ENCODE measurements at regions not wholly inside any gene's neighbourhood (a gene's known extent, or its start where the extent isn't known, plus 50 kb on each side); places are given as distances from the start of the nearest gene placed in this dataset.

- ChIA-PET CTCF (no interaction called here), POLR2A (interaction anchor here (0.6 kb wide), 1 partner anchor 51 kb away, joined by 4 read pairs; no protein-coding TSS in a partner anchor)
- Histone ChIP-seq H3K4me3 (ENCODE audit: low read length) (no peak overlapping the region), H3K36me3 (ENCODE audit: control insufficient read depth in 2 of 3, insufficient read depth in 3 of 3, low read length in 3 of 3) (no peaks in the 10 kb centered on the region), H3K27me3 (ENCODE audit: control insufficient read depth in 2 of 2, insufficient read depth in 2 of 2, low read length in 2 of 2) (no peaks in the 10 kb centered on the region), H3K4me1 (ENCODE audit: control insufficient read depth in 2 of 2, insufficient read depth in 2 of 2, low read length in 2 of 2) (no peaks in the 10 kb centered on the region), H3K27ac (ENCODE audit: low read depth, low read length) (no peak overlapping the region), H3K9me3 (ENCODE audit: control insufficient read depth in 2 of 3, low read length in 3 of 3) (no peaks in the 10 kb centered on the region)
- H3K27ac Mint-ChIP-seq, result no peak overlapping the region
- no peak overlapping the region for H3K4me3 Mint-ChIP-seq
- no peaks in the 10 kb centered on the region for H3K4me1 Mint-ChIP-seq
- intact Hi-C loops (cut with micrococcal nuclease), result no loop called here
- H3K36me3 Mint-ChIP-seq, result no peaks in the 10 kb centered on the region
- no peak for DNase-seq
- ATAC-seq, result no peak
- H3K27me3 Mint-ChIP-seq, result peaks cover 0 to 9% (median 0%) of the 10 kb centered on the region in 5 donors
- peaks cover 0 to 2% (median 0%) of the 10 kb centered on the region in 11 donors for H3K9me3 Mint-ChIP-seq
These were observed 74.0 kb downstream of the C3orf85 start for GRCh38 chr3:109210501-109210900.

- no peak overlapping the region for H3K4me3 Mint-ChIP-seq
- no peaks in the 10 kb centered on the region for H3K36me3 ChIP-seq (ENCODE audit: control insufficient read depth in 2 of 3, insufficient read depth in 3 of 3, low read length in 3 of 3)
- no peak overlapping the region for H3K27ac Mint-ChIP-seq
- no peaks in the 10 kb centered on the region for H3K9me3 ChIP-seq (ENCODE audit: control insufficient read depth in 2 of 3, low read length in 3 of 3)
- DNase-seq (no peak), ATAC-seq (no peak)
- ChIA-PET CTCF (no interaction called here), POLR2A (no interaction called here)
- H3K4me3 ChIP-seq (ENCODE audit: low read length), result no peak overlapping the region
- no peaks in the 10 kb centered on the region for H3K4me1 Mint-ChIP-seq
- H3K9me3 Mint-ChIP-seq, result peaks cover 0 to 4% (median 0%) of the 10 kb centered on the region in 11 donors
- H3K4me1 ChIP-seq (ENCODE audit: control insufficient read depth in 2 of 2, insufficient read depth in 2 of 2, low read length in 2 of 2), result no peaks in the 10 kb centered on the region
- H3K27me3 ChIP-seq (ENCODE audit: control insufficient read depth in 2 of 2, insufficient read depth in 2 of 2, low read length in 2 of 2), result no peaks in the 10 kb centered on the region
- no peaks in the 10 kb centered on the region for H3K36me3 Mint-ChIP-seq
- H3K27ac ChIP-seq (ENCODE audit: low read depth, low read length), result no peak overlapping the region
- peaks cover 0 to 9% (median 2%) of the 10 kb centered on the region in 5 donors for H3K27me3 Mint-ChIP-seq
- intact Hi-C loops (cut with micrococcal nuclease), result no loop called here
These were observed 75.4 kb downstream of the C3orf85 start for GRCh38 chr3:109211941-109212340.

GRCh38 chr3:109213321-109213720 is 76.8 kb downstream of the C3orf85 start:
- no peaks in the 10 kb centered on the region for H3K9me3 ChIP-seq (ENCODE audit: control insufficient read depth in 2 of 3, low read length in 3 of 3)
- H3K4me3 Mint-ChIP-seq, result no peak overlapping the region
- peaks cover 0 to 5% (median 0%) of the 10 kb centered on the region in 11 donors for H3K9me3 Mint-ChIP-seq
- no peaks in the 10 kb centered on the region for H3K4me1 Mint-ChIP-seq
- intact Hi-C loops (cut with micrococcal nuclease), result no loop called here
- no peak overlapping the region for H3K27ac ChIP-seq (ENCODE audit: low read depth, low read length)
- H3K36me3 Mint-ChIP-seq, result no peaks in the 10 kb centered on the region
- DNase-seq (no peak), ATAC-seq (no peak)
- ChIA-PET POLR2A (no interaction called here), CTCF (no interaction called here)
- H3K36me3 ChIP-seq (ENCODE audit: control insufficient read depth in 2 of 3, insufficient read depth in 3 of 3, low read length in 3 of 3), result no peaks in the 10 kb centered on the region
- no peaks in the 10 kb centered on the region for H3K4me1 ChIP-seq (ENCODE audit: control insufficient read depth in 2 of 2, insufficient read depth in 2 of 2, low read length in 2 of 2)
- no peak overlapping the region for H3K27ac Mint-ChIP-seq
- no peak overlapping the region for H3K4me3 ChIP-seq (ENCODE audit: low read length)
- no peaks in the 10 kb centered on the region for H3K27me3 ChIP-seq (ENCODE audit: control insufficient read depth in 2 of 2, insufficient read depth in 2 of 2, low read length in 2 of 2)
- H3K27me3 Mint-ChIP-seq, result peaks cover 0 to 9% (median 2%) of the 10 kb centered on the region in 5 donors

- Mint-ChIP-seq H3K9me3 (peaks cover 0 to 10% (median 1%) of the 10 kb centered on the region in 11 donors), H3K36me3 (no peaks in the 10 kb centered on the region), H3K27me3 (peaks cover 0 to 14% (median 3%) of the 10 kb centered on the region in 5 donors), H3K4me1 (no peaks in the 10 kb centered on the region), H3K27ac (no peak overlapping the region), H3K4me3 (no peak overlapping the region)
- POLR2A ChIA-PET, result no interaction called here
- H3K9me3 ChIP-seq (ENCODE audit: control insufficient read depth in 2 of 3, low read length in 3 of 3), result no peaks in the 10 kb centered on the region
- DNase-seq (no peak), ATAC-seq (no peak)
- H3K4me3 ChIP-seq (ENCODE audit: low read length), result no peak overlapping the region
- no peaks in the 10 kb centered on the region for H3K4me1 ChIP-seq (ENCODE audit: control insufficient read depth in 2 of 2, insufficient read depth in 2 of 2, low read length in 2 of 2)
- no peak overlapping the region for H3K27ac ChIP-seq (ENCODE audit: low read depth, low read length)
- CTCF ChIA-PET, result no interaction called here
- no peaks in the 10 kb centered on the region for H3K36me3 ChIP-seq (ENCODE audit: control insufficient read depth in 2 of 3, insufficient read depth in 3 of 3, low read length in 3 of 3)
- intact Hi-C loops (cut with micrococcal nuclease), result no loop called here
- no peaks in the 10 kb centered on the region for H3K27me3 ChIP-seq (ENCODE audit: control insufficient read depth in 2 of 2, insufficient read depth in 2 of 2, low read length in 2 of 2)
These were observed 87.8 kb downstream of the C3orf85 start for GRCh38 chr3:109224333-109224732.

- intact Hi-C loops (cut with micrococcal nuclease), result no loop called here
These were observed 89.0 kb downstream of the C3orf85 start for GRCh38 chr3:109225516-109225915.

GRCh38 chr3:109228391-109229080 is 87.8 kb downstream of the DPPA2 start:
- H3K27ac Mint-ChIP-seq, result no peak overlapping the region
- CTCF ChIA-PET, result no interaction called here
- no peaks in the 10 kb centered on the region for H3K36me3 Mint-ChIP-seq
- DNase-seq (no peak), ATAC-seq (no peak)
- H3K27me3 Mint-ChIP-seq, result peaks cover 0 to 19% (median 4%) of the 10 kb centered on the region in 5 donors
- Histone ChIP-seq H3K27ac (ENCODE audit: low read depth, low read length) (no peak overlapping the region), H3K4me3 (ENCODE audit: low read length) (no peak overlapping the region), H3K36me3 (ENCODE audit: control insufficient read depth in 2 of 3, insufficient read depth in 3 of 3, low read length in 3 of 3) (no peaks in the 10 kb centered on the region), H3K4me1 (ENCODE audit: control insufficient read depth in 2 of 2, insufficient read depth in 2 of 2, low read length in 2 of 2) (no peaks in the 10 kb centered on the region), H3K27me3 (ENCODE audit: control insufficient read depth in 2 of 2, insufficient read depth in 2 of 2, low read length in 2 of 2) (no peaks in the 10 kb centered on the region), H3K9me3 (ENCODE audit: control insufficient read depth in 2 of 3, low read length in 3 of 3) (no peaks in the 10 kb centered on the region)
- H3K4me3 Mint-ChIP-seq, result no peak overlapping the region
- peaks cover 0 to 8% (median 0%) of the 10 kb centered on the region in 11 donors for H3K9me3 Mint-ChIP-seq
- intact Hi-C loops (cut with micrococcal nuclease), result no loop called here
- POLR2A ChIA-PET, result no interaction called here
- H3K4me1 Mint-ChIP-seq, result no peaks in the 10 kb centered on the region

More at GRCh38 chr3:109225516-109225915, 89.0 kb downstream of the C3orf85 start:
- ChIA-PET CTCF (no interaction called here), POLR2A (no interaction called here)
- no peak overlapping the region for H3K27ac Mint-ChIP-seq
- DNase-seq (no peak), ATAC-seq (no peak)
- H3K36me3 Mint-ChIP-seq, result no peaks in the 10 kb centered on the region
- Histone ChIP-seq H3K4me1 (ENCODE audit: control insufficient read depth in 2 of 2, insufficient read depth in 2 of 2, low read length in 2 of 2) (no peaks in the 10 kb centered on the region), H3K36me3 (ENCODE audit: control insufficient read depth in 2 of 3, insufficient read depth in 3 of 3, low read length in 3 of 3) (no peaks in the 10 kb centered on the region), H3K4me3 (ENCODE audit: low read length) (no peak overlapping the region), H3K27me3 (ENCODE audit: control insufficient read depth in 2 of 2, insufficient read depth in 2 of 2, low read length in 2 of 2) (no peaks in the 10 kb centered on the region), H3K9me3 (ENCODE audit: control insufficient read depth in 2 of 3, low read length in 3 of 3) (no peaks in the 10 kb centered on the region), H3K27ac (ENCODE audit: low read depth, low read length) (no peak overlapping the region)
- no peak overlapping the region for H3K4me3 Mint-ChIP-seq
- H3K9me3 Mint-ChIP-seq, result peaks cover 0 to 5% (median 0%) of the 10 kb centered on the region in 11 donors
- H3K27me3 Mint-ChIP-seq, result peaks cover 0 to 11% (median 4%) of the 10 kb centered on the region in 5 donors
- H3K4me1 Mint-ChIP-seq, result no peaks in the 10 kb centered on the region

- no peak overlapping the region for H3K4me3 Mint-ChIP-seq
- H3K27me3 ChIP-seq (ENCODE audit: control insufficient read depth in 2 of 2, insufficient read depth in 2 of 2, low read length in 2 of 2), result no peaks in the 10 kb centered on the region
- no peak overlapping the region for H3K27ac ChIP-seq (ENCODE audit: low read depth, low read length)
- no peak overlapping the region for H3K4me3 ChIP-seq (ENCODE audit: low read length)
- H3K27me3 Mint-ChIP-seq, result peaks cover 0 to 23% (median 4%) of the 10 kb centered on the region in 5 donors
- no peaks in the 10 kb centered on the region for H3K4me1 Mint-ChIP-seq
- H3K27ac Mint-ChIP-seq, result no peak overlapping the region
- H3K9me3 Mint-ChIP-seq, result peaks cover 0 to 12% (median 0%) of the 10 kb centered on the region in 11 donors
- H3K4me1 ChIP-seq (ENCODE audit: control insufficient read depth in 2 of 2, insufficient read depth in 2 of 2, low read length in 2 of 2), result no peaks in the 10 kb centered on the region
- no peaks in the 10 kb centered on the region for H3K36me3 Mint-ChIP-seq
- DNase-seq, result no peak
- CTCF ChIA-PET, result no interaction called here
- no peaks in the 10 kb centered on the region for H3K9me3 ChIP-seq (ENCODE audit: control insufficient read depth in 2 of 3, low read length in 3 of 3)
- no peak for ATAC-seq
- intact Hi-C loops (cut with micrococcal nuclease), result no loop called here
- no peaks in the 10 kb centered on the region for H3K36me3 ChIP-seq (ENCODE audit: control insufficient read depth in 2 of 3, insufficient read depth in 3 of 3, low read length in 3 of 3)
- POLR2A ChIA-PET, result no interaction called here
These were observed 87.0 kb downstream of the DPPA2 start for GRCh38 chr3:109229174-109229847.
